Mucosa of descending colon (tissue), 3 donors: ENCODE measurements at regions not wholly inside any gene's neighbourhood (a gene's known extent, or its start where the extent isn't known, plus 50 kb on each side); places are given as distances from the start of the nearest gene placed in this dataset.

Experiments
- ATAC-seq: fragments of 200-7000 bp; cut with Tn5 transposase; one replicate; pipeline ENCODE4 v1.9.1; 2020; ENCODE audit warnings: mild to moderate bottlenecking, moderate library complexity
- DNase-seq, 3 donors: peaks; one replicate each; pipeline ENCODE4 v3.0.0-alpha.2; 2020
- H3K36me3 ChIP-seq: fragments of 200-600 bp; one replicate; pipeline ENCODE4 v1.8.0; 2021; ENCODE audit warnings: low read depth, mild to moderate bottlenecking
- H3K4me1 ChIP-seq: fragments of 200-600 bp; one replicate; pipeline ENCODE4 v1.8.0; 2021; ENCODE audit warnings: low read depth, mild to moderate bottlenecking
- H3K4me3 ChIP-seq: fragments of 200-600 bp; one replicate; pipeline ENCODE4 v1.8.0; 2021; ENCODE audit warnings: mild to moderate bottlenecking
- H3K9me3 ChIP-seq: fragments of 200-600 bp; one replicate; pipeline ENCODE4 v1.8.0; 2021; ENCODE audit warnings: mild to moderate bottlenecking
- CTCF ChIP-seq: fragments of 200-600 bp; IDR thresholded peaks from one replicate; pipeline ENCODE4 v1.8.0; 2022; ENCODE audit warnings: antibody characterized with exemption, mild to moderate bottlenecking
- intact Hi-C, 2 donors: fragments of 100-400 bp; cut with DNase I in 1 of 2; cut with micrococcal nuclease in 1 of 2; formaldehyde crosslinking; loops; one replicate each; pipeline versions ENCODE4 v1.11.0 to v1.11.1; 2022; cut with DNase I, micrococcal nuclease
- donor health status: DM: no; HTN: no; CAD: no; lungs with moderate emphysema.
- donor health status: DM: no; HTN: no; CAD: no.
- donor health status: DM: no; HTN: yes; CAD: no.

DNA sequence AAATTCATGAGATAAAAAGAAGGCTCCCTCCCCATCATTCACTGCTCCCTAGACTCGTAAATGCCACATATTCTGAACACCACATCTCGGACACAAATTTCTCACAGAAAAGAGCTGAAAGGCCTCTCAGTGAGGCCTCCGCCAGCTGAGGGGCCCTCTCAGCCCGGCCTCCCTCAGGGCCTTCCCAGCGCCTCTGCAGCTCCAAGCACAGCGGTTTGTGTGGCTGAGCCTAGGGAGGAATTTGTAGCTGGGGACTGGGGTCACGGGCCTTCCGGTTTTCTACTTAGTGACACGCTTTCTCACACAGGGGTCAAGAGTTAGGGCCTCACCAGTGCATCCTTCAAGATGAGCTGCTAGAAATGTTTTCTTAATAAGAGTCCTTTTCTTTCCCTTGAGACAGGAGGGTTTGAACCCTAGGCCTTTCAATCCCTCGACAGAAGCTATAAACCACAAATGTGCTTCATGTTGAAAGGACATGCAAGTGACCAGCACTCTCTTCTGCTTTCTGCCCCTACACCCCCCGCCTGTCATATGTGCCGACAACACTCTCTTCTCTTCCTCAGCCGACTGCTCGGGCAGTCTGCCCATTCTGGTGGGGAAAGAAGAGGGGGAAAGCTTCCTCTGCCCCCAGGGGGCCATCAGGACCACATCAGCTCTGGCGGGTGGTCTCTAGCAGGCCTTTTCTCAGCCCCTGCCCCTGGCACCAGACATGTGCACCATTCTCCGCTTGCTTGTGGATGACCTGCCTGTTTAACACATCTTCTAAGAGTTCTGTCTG is 104.9 kb downstream of the CHIC2 start:
- intact Hi-C loops = no loop called here
- ATAC-seq (no peak), DNase-seq (no peak)
- no peaks in the 10 kb centered on the region for H3K4me1 ChIP-seq
- no peaks in the 10 kb centered on the region for H3K36me3 ChIP-seq
- TF ChIP-seq CTCF = no peak
- H3K9me3 ChIP-seq = no peaks in the 10 kb centered on the region
- H3K4me3 ChIP-seq = no peak overlapping the region

DNA sequence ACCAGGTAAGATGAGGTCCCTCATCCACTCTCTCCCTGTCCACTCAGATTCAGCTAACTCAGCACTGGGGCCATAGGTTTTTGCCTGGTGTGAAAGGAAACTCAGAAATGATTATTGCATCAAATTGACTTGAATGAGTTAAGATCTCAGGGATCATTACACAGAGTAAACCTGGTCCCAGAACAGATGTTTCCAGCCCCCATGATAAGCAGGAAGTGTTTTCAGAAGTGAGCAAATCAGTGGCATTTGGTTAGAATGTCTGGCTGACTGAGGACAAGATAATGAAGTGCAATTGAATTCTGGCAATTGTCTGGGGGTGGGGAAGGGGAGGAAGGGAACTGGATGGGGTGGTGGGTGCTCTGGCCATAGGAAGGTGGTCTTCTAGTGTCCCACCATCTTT is 108.0 kb downstream of the CHIC2 start:
- no peaks in the 10 kb centered on the region for H3K9me3 ChIP-seq
- intact Hi-C loops = no loop called here
- DNase-seq (no peak), ATAC-seq (no peak)
- H3K4me1 ChIP-seq = no peaks in the 10 kb centered on the region
- TF ChIP-seq CTCF = no peak
- H3K36me3 ChIP-seq = no peaks in the 10 kb centered on the region
- H3K4me3 ChIP-seq = no peak overlapping the region

DNA sequence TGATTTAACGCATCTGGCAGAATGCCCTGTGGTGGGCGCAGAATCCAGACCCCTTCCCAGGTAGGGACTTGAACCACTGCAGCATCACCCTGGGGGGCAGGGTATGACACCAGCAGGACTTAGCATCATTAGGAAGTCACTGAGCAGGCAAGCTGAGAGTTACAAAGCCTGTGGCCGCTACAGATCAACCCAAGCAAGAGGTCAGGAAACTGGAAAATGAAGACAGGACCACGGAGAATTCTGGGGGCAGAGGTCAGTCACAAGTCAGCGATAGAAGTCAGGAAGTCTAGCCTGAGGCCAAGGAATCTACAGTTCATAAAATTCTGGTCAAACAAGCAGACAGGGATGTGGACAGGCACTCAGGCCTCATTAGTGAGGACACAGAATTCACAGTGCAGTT is 108.4 kb downstream of the CHIC2 start:
- H3K4me3 ChIP-seq = no peak overlapping the region
- intact Hi-C loops = no loop called here
- ATAC-seq (no peak), DNase-seq (no peak)
- no peaks in the 10 kb centered on the region for H3K4me1 ChIP-seq
- TF ChIP-seq CTCF = no peak
- H3K9me3 ChIP-seq = no peaks in the 10 kb centered on the region
- no peaks in the 10 kb centered on the region for H3K36me3 ChIP-seq

- intact Hi-C loops = no loop called here
- no peak for DNase-seq
- Histone ChIP-seq H3K36me3 (no peaks in the 10 kb centered on the region), H3K4me3 (no peak overlapping the region), H3K4me1 (no peaks in the 10 kb centered on the region), H3K9me3 (no peaks in the 10 kb centered on the region)
- no peak for TF ChIP-seq CTCF
- ATAC-seq = no peak
These were observed 113.0 kb downstream of the CHIC2 start for GRCh38 chr4:53951414-53951813.

DNA sequence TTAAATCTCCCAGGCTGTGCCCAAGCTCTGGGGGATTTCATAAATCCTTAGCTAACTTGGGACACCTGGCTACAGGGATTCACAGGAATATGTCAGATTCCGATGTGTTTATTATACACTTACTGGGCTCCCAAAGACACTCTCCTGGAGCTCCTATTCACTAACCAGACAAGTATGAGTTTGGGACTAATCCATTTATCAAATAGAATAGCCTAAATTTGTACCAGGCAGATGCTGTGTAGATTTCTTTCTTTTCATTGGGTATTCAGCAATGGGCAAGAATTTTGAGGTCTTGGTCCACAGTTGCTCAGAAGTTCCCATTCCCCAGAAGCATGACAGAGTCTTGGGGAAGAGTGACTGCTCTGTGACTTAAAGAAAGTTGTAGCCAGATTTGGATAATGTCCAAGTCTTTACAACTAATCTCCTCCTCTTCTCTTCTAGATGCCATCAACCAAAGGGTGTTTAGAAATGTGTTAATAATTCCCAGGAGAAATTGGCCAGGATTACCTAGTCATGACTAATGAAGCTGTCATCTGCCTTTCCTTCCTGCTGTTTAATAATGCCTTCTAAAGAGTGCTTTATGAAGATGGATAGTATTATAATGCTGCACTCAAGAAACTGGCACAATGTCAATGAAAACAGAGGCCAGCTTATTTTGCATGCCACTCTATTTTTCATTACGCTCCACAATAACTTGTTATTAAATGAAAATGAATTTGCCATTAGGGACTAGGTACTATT is 120.9 kb downstream of the CHIC2 start:
- ATAC-seq (no peak), DNase-seq (no peak)
- no peak for TF ChIP-seq CTCF
- no peaks in the 10 kb centered on the region for H3K36me3 ChIP-seq
- intact Hi-C loops = no loop called here
- peaks cover 7% of the 10 kb centered on the region for H3K9me3 ChIP-seq
- no peak overlapping the region for H3K4me3 ChIP-seq
- no peaks in the 10 kb centered on the region for H3K4me1 ChIP-seq
